ENCODE measurements at regions not wholly inside any gene's neighbourhood (a gene's known extent, or its start where the extent isn't known, plus 50 kb on each side); places are given as distances from the start of the nearest gene placed in this dataset.
A peak's percentile ranks its signal among the peaks of the same experiment; 100 is the strongest.
"Not testable (repeated sequence)": the region's sequence is repeated elsewhere in the genome, so short reads cannot be mapped to it uniquely, and the experiment has no call there.

DNA sequence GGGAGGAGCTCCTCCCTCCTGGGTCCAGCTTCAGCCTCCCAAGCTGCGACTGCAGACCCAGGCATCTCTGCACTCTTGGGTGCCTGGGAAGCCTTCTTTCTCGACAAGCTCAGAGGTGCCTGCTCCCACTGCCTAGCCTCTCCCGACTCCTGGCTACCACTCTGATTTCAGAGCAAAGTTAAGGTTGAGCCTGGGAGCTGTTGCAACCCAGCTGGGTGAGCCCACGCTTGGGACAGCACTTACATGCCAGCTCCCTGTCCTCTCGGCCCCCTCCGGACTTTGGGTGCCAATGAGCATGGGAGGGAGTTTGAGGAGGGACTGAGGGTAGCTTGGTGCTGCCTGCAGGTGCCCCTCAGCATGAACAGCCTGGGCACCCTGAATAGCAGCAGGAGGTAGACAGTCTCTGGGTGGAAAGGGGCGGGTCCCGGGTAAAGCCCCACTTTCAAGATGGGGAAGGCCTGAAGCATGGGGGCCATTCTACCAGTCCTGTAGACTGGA, 1383.4 kb upstream of the PCDH20 start:
- DNase-seq, result no peak

DNA sequence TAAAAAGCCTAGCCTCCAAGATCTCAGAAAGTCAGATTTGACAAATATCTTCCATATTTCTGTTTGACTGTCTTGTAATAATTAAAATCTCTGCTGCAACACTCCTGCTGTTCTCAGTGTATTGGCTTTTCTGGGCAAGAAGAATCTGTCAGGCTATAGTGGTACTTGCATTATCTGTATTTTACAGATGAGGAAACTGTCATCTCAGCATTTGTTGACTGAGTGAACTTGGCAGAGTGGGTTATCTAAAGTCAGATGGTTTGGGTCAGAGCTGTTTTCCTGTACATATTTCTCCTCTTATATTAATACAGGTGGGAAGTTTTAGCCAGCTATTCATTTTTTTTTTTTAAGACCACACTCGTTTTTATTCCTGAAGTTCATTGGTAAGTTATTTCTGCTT, 1378.2 kb upstream of the PCDH20 start:
- no peak for DNase-seq

DNA sequence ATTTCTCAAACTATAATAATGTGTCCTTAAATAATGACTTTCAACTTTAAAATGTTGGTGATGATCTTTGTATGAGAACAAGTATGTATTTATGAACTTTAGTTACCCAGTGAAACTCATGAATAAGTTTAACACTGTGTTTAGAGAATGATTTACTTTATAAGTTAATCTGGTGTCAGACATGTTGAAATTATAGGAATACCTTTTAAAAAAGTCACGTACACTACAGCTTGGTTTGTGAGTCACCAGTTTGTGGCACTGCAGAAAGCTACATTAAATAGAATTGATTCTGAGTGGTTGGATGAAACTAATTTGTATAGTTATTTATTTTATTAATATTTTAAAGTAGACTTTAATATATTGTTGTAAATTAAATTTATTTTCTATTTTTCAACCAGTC, 1366.2 kb upstream of the PCDH20 start:
- DNase-seq, result no peak

DNA sequence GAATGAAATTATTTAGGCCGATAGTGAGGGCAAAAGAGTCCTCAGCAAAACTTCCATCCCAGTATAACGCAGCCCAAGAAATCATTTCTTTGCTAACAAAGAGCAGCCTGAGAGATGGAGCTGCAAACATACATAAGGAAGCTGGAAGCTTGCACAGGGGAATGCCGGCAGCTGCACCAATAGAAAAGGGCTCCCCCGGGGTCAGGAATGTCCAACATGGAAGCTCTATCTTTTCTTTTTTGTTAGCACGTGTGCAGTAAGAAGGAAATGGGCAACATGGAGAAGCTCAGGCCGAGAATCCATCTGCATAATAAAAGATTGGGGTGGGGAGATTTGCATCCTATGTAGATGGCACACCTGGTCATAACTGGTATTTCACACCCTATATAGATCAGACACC, 1363.5 kb upstream of the PCDH20 start:
- DNase-seq, result no peak

DNA sequence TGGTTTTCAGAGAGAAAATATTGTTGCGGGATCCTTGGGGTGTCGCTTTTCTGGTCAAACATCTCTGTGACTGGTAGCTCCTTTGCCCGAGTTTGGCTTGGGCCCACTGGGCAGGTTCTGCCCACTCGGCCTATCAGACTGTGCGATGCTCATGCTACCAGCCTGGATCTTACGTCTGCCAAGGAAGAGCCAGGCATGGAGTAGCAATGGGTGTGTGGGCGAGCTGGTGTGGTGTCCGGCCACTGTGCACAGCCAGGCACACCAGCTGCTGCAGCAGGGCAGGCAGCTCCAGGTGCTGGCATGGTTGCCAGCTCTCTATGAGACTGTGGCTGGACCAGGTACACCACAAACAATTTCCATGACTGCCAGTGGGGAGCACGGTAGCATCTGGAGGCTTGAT, 1351.8 kb upstream of the PCDH20 start:
- no peak for DNase-seq

DNA sequence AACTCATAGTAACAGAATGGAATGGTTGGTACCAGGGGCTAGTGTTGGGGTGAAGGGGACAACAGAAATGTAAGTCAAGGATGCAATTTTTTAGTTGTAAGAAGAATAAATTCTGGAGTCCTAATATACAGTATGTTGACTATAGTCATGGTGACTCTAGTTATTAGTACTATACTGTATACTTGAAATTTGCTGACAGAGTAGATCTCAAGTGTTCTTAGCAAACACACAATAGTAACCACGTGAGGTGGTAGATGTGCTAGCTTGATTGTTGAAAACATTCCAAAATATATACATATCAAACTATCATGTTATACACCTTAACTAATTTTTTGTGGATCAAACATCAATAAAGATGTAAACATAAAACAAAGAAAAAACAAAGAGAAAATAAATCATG, 1345.1 kb upstream of the PCDH20 start:
- DNase-seq, result no peak

DNA sequence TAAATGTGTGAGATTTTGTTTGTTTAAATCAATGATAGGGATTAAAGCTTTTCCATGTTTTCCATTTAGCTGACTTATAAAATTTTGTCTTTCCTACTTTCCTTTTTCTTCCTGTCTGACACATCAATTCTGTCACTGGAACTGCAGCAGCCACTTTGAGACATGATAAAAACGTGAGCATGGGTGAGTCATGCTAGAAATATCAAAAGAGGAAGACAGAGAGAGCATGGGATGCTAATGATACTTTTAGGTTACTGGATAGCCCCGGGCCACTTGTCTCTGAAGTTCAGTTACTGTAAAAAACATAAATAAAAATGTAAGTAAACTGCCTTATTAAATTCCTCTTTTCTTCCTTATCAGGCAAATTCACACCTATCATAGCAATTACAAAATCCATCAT, 1332.0 kb upstream of the PCDH20 start:
- no peak for DNase-seq

DNA sequence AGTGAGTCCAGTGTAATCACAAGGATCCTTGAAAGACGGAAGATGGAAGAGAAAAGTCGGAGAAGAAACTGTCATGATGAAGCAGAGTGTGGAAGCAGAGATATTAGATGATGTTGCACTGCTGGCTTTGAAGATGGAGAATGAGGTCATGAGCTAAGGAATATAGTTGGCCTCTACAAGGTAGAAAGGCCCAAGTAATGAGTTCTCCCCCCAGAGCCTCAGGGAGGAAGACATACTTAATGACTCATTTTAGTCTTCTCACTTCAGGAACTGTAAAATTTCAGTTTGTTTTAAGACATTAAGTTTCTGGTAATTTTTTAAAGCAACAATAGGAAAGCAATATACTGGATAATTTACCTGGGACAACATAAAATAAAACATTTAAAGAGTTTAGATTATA, 1331.5 kb upstream of the PCDH20 start:
- no peak for DNase-seq

DNA sequence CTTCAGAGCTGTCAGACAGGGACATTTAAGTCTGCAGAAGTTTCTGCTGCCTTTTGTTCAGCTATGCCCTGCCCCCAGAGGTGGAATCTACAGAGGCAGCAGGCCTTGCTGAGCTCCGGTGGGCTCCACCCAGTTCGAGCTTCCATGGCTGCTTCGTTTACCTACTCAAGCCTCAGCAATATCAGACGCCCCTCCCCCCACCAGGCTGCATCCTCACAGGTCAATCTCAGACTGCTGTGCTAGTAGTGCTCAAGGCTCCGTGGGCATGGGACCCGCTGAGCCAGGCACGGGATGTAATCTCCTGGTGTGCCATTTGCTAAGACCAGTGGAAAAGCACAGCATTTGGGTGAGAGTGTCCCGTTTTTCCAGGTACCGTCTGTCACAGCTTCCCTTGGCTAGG, 1314.1 kb upstream of the PCDH20 start:
- not testable (repeated sequence) for DNase-seq

DNA sequence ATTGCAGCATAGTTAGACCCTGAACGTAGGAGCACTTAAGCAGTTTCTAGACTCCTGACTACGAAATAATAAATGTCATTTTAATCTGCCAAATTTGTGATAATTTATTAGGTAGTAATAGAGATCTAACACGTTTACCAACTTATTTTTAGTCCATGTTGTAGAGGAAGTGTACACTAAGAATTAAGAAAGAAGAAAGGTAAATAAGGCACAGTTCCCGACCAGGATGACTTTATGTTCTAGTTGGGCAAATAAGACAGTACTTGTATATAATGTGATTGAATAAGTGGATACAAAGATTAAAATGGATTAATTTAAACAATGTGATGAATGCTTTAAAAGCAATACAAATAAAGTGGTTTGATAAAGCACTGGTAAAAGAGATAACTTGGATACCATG, 1306.2 kb upstream of the PCDH20 start:
- no peak for DNase-seq

DNA sequence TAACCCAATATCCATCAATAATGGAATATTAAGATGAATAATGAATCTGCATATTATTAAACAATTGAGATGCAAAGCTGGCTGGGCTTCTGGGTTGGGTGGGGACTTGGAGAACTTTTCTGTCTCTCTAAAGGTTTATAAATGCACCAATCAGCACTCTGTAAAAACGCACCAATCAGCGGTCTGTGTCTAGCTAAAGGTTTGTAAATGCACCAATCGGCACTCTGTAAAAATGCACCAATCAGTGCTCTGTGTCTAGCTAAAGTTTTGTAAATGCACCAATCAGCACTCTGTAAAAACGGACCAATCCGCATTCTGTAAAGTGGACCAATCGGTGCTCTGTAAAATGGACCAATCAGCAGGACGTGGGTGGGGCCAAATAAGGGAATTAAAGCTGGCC, 1296.3 kb upstream of the PCDH20 start:
- DNase-seq, result not testable (repeated sequence)

DNA sequence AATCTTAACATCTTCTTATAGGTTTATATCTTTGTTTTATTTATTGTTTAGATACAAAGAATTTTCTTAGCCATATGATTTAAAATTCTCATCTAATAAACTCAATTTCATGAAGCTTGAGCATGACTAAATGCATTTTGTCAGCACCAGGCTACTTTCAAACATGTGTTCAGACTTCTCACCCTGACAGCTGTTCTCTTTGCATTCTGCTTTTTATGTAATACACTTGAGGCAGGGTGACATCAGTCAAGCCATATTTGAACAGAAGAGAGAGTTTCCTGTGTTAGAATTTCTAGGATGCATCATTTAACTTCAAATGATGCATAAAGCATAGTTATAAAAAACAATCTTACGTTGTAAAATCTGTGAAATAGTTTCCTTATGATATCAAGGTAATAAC, 1295.1 kb upstream of the PCDH20 start:
- no peak for DNase-seq

DNA sequence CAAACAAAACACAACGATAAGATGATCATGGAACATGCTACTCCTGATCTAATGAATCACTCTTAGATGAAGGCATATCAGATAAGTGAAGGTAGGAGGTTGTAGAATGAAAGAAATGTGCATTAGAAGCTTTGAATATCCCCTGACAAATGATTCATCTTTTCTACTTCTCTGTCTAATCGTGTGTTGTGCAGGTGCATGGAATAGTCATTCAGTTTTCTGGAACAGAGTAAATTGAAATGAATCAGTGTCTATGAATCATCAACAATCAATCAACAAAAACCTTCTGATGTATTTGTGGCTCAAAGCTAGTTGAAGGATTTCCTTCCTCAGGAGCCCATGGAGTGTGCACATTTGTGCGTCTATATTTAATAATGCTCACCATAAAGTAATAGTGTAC, 1290.4 kb upstream of the PCDH20 start:
- DNase-seq, result no peak

DNA sequence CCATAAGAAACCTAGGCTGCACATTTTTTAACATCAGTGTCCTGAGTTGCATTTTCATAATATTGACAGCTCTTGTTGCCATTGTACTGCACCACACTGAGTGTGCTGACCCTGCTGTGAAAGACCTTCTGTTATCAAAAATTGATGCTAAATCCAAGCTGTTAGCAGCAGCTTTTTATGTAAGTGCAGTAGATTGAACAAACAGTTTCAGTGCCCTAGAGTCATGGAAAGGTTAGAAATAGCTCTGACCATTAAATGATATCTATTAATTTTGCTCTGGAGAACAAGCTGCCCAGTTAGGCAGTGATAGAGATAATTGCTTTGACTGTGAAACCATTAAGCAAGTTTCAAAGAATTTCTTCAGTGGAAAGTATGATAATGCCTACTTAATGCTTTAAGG, 1289.2 kb upstream of the PCDH20 start:
- DNase-seq, result no peak

DNA sequence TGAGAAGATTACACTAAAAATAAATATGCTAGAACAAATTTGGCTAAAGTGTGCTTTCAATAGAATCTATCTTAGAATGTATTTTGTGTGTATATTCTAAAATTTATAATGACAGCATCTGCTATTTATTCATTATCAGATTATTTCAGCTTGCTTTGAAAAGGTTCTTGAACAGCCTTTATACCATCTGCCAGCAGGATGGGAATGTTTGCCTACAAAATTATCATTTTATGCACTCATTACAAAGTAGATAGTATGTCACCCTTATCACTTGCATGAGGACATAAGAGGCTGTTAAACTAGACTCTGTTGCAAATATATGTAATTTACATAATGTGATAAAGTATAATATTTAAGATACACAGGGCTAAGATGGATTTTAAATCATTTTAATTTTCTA, 1286.9 kb upstream of the PCDH20 start:
- DNase-seq, result no peak

DNA sequence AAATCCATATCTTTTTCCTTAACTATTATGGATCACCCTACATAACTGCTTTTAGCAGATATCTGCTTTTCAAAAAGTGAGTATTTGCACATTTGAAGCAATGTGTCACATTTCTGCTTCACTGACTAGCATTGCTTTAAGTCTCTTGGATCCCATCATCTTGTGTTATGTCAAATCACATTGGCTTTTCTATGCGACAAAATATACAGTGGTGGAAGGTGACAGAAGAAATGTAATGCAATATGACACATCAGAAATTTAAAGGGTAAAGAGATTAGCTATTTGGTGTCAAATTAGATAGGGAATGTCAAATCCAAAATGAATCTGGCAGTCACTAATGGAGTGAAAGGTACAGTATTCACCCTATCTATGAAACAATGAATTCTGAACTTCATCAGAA, 1282.1 kb upstream of the PCDH20 start:
- DNase-seq, result no peak

DNA sequence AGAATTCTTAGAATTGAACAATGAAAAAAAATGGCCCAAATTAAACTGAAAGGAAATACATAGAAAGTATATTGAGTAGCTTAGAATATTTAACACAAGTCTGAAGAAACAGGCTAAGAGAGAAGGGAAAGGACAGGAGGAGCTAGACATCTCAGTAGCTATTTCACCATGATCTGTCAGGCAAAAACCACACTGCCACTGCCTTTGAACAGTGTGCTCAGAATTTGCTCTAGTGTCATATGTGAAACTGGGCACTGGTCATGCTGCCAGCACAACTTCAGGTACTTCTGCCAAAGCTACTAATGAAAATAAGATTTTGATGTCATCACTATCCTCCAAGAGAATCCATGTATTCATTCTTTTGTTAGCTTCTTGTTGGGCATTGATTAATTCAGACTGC, 1280.8 kb upstream of the PCDH20 start:
- DNase-seq, result no peak

DNA sequence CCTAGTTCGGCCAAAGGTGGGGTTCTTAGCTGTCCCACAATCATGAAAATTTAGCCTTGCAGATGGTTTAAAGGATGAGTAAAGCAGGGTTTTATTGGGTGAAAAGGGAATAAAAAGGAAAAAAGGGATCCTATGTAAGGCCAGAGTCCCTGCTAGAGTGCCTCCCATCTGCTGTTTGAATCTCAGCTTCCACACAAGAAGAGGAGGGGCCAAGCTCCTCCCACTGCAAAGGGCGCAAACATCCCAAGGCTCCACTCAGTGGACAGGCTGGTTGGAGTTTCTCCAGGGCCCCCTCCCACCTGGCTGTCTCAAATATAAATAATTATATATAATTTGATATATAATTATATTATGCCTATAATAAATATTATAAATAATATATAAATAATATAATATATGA, 1272.1 kb upstream of the PCDH20 start:
- peak; percentile 22 for DNase-seq

DNA sequence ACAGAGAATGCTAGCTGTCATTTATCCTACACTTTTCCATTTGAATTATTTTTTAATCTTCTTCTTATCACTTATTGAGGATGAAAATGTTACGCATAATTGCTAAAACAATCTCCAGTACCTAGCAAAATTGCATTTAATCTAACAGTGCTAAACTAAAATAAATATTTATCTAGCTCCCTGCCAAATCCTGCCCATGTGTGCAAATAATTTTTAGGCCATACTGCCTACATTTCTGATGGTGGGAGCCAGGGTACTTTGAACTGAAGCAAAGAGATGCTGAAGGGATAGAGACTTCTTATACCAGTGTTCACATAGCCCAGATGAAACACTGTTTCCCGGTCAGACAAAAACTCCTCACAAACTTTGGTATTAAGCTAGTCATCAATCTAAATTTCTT, 1268.7 kb upstream of the PCDH20 start:
- DNase-seq, result no peak

DNA sequence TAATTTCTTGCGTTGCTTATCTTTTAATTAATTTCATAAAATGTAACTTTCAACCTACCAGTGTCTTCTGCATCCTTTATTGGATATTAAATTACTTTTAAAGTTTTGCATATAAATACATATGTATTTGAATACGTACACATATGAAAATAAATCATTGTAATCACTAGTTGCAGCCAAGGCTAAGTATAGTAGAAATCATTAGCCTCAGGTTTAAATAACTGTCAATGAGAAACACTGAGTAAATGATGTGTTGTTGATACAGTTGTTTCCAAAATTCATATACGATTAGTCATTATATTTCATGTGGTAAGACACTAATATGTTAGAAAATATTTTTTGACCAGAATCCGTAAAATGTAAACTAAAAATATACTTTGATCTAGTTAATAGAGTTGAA, 1267.1 kb upstream of the PCDH20 start:
- no peak for DNase-seq

DNA sequence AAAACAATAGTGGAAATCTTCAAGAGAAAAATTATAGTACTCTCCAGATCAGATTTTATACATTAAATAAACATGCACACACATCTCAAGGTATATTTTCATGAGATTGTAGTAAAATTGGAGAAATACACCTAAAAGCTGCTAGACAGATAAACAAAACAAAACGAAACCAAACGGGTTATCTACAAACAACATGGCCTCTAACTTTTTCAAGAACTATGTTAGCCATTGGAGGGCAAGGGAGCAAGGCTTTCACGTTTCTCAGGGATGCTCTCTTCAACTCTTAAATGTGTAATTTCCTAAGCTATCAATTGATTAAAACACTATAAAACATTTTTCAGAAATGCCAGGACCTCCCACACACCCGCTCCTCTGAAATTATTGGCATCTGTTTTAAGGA, 1262.4 kb upstream of the PCDH20 start:
- DNase-seq, result no peak

DNA sequence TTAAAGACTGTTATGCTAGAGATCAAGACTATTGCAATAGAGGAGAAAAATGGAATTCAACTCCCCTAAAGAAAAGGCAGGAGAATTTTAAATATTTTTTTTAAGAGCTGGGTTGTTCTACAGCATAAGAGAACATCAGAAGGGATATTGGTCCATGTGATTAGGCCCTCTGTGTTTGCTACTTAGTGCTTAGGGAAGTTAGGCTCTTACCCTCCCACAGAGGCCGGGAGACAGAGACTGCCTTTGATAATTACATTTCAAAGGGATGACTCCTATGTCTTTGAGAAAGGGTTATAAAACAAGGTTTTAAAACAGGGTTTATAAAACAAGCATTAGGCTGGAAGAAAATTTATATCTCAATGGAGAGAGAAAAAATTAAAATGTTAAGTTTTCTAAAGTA, 1248.1 kb upstream of the PCDH20 start:
- no peak for DNase-seq

DNA sequence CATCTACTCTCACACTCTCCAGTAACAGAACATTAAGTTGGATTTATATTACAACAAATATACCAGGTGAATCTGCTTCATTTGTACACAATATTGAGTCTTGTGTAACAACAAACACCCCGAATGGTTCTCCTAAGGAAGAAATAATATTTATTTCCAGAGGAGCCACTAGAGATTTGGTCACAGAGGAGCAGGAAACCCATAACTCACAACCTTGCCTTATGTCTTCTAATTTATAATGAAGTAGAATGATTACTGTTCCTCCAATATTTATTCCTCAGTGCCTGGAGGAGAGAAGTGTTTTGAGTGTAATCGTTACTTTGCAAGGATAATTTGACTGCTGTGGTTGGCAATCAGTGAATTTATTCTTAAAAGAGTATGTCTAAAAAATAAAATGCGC, 1243.7 kb upstream of the PCDH20 start:
- DNase-seq, result no peak

DNA sequence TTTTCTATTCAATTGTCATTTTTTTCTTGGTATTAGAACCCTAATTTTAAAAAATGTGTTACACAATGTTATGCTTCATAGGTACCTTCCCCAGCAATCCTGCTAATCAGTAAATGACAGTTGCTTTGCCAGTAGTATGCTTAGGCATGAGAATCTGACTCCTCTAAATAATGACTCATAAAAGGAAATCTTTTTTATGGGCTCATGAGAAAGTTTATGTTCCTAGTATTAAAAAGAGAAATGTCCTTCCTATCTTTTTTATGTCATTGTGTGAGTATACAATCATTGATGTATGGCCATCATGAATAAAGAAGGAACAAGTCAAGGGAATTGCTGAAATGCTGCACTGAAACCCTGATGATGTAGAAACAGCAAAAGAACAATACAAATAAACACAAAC, 1237.7 kb upstream of the PCDH20 start:
- no peak for DNase-seq

DNA sequence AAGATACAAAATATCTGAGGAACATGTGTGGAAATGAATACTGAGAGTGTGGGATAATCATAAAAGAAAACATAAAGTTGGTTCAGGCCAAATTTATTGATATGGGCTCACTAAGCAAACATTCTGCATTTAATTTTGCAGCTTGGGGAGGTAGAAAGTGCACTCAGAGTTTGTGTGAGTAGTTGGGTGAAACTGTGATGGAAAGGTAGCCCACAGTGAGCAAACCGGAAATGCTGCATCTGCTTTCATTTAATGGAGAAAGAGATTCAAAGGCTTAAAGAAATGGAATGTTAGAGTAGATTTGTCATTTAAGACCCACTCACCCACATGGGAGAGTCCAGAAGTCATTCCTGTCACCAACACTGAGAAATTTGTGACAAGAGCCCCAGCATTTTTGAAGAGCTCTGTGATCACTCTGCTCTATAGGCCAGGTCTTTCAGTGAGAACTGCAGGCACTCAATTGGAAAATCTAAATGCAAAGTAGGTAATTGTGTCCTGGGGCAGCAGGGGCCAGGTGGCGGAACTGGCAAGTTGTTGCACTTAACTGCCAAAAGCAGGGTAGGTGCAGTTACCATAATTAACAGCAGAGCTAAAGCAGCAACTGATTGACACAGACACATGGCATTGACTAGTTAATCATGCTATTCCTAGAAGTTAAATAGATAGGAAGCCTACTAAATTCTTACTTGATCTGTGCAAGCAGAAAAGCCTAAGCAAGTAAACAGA, 1228.3 kb upstream of the PCDH20 start:
- no peak for DNase-seq

All from stimulated activated CD4-positive, alpha-beta T cell treated with anti-CD3 and anti-CD28 coated beads, Interleukin-15, amount 100 ng/mL, for 24 hours (primary cell).